GM18951 (cell line): ENCODE measurements at regions not wholly inside any gene's neighbourhood (a gene's known extent, or its start where the extent isn't known, plus 50 kb on each side); places are given as distances from the start of the nearest gene placed in this dataset.
"Not testable (repeated sequence)": the region's sequence is repeated elsewhere in the genome, so short reads cannot be mapped to it uniquely, and the experiment has no call there.

Experiments
- POLR2A ChIP-seq: IDR thresholded peaks from 4 replicates; pipeline ENCODE4 v1.6.1; 2011; ENCODE audit warnings: mild to moderate bottlenecking; ENCODE audit not compliant: insufficient read length, insufficient read depth; ENCODE audit errors: extremely low read depth
- in situ Hi-C: fragments of 300-500 bp; cut with MboI; formaldehyde crosslinking; loops from one replicate; pipeline ENCODE4 v1.12.0; 2022; ENCODE audit warnings: low sequenced_read_pairs, mixed read lengths, inconsistent platforms; ENCODE audit not compliant: unreplicated experiment

DNA sequence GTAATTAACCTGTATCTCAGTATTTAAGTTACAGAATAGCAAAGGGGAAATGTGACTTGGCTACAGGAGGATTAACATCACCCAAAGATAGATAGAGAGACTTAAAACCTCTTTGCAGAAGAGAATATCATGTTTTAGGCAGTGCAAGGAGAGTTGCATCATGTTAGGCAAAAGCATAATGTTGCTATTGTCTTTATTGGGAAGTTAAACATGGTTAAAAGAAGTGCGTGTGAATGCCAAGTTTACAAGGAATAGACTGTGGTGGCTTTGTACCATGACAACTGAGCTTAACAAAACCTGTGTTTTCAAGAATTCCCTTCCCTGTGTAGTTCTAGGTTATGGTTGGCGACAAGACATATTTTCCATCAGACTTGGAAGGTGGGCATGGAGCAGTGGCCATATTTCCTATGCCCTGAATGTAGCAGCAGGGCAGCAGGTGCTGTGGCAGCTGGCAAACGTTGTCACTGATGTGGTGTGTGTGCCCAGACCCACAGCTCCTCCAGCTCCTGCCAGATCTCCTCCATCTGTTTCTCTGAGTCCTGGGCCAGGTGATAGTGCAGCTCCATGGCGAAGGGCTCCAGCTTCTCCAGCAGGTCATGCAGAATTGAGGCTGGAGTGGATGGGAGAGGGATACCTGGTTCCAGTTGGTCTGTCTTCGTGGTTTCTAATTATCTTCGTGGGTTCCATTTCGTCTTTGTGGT, 163.3 kb downstream of the QRSL1 start:
- TF ChIP-seq POLR2A = no peak
- in situ Hi-C loops = no loop called here

DNA sequence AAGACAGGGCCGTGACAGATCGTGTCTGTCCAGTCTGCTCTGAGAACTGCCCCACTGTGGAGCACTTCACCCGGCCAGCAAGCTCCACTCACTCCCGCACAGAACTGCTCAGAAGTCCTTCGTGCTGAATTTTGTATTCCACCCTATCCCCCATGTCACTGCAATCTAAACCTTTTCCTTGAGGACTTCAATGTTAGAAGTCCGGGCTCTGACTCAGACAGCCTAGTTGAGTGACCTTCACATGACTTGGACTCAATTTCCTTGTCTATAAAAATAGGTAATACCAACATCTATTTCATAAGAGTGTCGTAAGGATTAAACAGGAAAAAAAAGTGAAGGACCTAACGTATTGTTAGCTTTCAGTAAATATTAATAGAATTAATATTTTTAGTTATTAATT, 161.6 kb downstream of the QRSL1 start:
- TF ChIP-seq POLR2A = no peak
- in situ Hi-C loops = no loop called here

DNA sequence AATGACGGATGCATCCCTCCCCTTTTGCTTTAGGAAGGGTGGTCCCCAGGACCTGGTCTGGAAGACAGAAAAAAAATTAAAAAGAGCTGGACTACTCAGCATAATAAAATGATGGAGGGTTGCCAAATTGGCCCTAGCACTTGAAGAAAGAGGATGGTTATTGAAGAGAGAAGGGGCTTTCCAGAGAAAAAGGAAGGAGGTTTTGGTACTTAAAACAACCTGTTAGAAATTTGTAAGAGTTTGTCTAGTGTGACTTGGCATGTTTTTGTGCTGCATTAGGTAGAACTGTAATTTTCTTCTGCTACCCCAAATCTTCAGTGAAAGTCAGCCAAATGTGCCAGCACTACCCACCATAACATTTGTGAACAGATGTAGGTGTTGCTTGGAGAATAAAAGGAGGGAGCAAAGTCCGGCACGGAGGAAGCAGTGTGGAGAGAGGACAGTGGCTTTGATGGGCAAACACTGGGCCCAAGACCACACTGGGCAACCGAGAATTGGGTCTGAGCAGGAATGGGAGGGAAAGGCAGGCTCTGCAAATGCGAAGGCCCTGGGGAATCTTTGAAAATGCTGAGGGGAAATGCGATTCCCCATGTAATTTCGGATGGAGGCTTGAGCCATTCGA, 160.9 kb downstream of the QRSL1 start:
- TF ChIP-seq POLR2A = no peak
- in situ Hi-C loops = no loop called here

DNA sequence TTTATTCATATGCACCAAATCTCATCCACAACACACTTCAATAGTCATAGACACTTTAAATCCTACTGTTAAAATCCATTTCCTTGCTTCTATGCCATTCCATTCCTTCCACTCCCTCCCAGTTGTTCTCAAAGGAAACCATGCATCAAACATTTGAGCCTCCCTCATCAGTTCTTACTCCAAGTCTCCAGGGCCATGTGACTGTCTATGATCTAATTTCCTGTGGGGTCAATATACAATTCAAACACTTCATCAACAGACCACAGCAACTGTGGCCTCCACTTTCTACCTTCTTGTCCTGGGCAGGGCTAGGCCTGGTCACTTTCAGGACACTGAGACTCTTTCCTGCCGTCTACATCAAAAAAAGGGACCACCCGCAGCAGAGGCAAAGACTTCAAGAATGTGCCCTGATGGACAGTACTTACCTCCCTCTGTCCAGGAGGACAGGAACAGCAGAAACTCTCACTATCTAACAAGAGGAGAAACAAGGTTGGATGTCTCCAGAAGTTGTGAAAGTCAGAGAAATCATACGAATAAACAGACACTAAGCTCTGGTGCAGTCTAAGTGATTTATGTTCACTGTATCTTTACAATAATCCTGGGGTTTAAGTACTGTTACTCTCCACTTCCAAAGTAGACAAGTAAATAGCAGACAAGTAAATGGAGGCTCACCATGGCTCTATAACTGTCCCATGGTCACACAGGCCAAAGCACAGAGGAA, 160.2 kb downstream of the QRSL1 start:
- in situ Hi-C loops = no loop called here
- TF ChIP-seq POLR2A = no peak

DNA sequence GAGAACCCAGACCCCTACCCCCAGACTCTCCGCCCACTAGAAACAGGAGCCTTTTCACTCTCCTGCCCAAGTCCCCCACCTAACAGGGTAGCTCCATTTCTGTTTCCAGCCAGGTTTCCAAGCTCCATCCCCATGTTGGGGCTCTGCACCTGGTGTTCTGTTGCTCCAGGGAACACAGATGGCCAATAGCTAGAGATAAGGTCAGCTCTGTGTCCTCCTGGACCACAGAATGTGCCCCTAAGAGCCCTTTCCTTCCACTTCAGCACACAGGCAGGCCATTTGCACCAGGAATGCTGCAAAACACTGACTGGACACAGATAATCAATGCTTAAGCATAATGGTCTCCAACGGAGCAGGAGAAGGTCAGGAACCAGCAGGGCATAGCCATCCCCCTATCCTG, 159.4 kb downstream of the QRSL1 start:
- in situ Hi-C loops = no loop called here
- TF ChIP-seq POLR2A = no peak

DNA sequence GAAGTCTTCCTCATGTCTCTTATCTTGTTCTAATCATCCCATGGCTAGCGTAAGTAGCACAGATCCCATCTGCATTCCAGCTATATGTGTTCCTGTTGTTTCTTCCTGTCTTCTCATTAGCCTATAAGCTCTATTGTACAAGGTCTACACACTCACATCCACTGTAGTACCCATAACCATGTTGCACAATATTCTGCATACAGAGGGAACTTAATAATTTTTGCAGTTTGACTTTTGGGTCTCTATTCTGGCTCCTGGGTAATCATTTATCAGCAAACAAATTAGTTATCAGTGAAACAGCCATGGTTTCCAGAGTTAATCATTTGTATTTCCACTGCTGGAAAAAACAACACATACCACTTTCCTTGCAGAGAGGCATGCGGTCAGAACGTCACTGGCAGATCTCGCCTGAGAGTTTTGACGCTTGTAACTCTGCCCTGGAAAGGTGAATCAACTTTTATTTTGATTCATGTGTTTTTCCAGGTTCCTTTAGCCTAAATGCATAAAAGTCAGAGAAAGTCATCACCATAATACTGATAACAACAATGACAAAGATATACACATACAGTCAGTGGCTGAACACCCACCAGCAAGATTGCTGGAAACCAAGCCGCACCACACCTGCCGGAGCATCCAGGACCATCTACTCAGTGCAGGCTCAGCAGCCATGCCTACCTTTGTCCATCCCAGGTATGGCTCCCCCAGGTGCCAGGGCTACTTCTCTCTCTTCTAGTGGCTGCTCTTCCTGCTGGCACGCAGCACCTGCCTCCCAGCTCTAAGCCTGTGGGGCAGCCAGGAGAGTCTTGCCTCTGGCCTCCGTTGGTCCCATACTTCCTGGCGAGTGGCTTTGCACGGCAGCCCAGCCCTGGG, 158.2 kb downstream of the QRSL1 start:
- TF ChIP-seq POLR2A = no peak
- in situ Hi-C loops = no loop called here

DNA sequence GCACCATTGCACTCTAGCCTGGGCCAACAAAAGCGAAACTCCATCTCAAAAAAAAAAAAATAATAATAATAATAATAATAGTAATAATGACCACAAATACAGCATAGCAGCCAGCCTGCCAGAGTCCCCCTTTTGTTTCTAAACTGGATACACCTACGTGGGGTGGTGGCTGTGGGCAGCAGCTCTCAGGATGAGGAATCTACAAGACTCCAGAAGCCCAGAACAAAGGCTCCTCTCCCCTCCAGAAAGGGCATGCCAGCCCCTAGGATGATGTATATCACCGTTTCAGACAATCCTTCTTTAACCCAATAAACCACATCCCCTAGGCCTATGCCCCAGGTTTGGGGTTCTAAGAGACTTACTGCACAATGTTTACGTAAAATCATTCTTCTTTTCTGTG, 155.9 kb downstream of the QRSL1 start:
- no peak for TF ChIP-seq POLR2A
- in situ Hi-C loops = no loop called here

DNA sequence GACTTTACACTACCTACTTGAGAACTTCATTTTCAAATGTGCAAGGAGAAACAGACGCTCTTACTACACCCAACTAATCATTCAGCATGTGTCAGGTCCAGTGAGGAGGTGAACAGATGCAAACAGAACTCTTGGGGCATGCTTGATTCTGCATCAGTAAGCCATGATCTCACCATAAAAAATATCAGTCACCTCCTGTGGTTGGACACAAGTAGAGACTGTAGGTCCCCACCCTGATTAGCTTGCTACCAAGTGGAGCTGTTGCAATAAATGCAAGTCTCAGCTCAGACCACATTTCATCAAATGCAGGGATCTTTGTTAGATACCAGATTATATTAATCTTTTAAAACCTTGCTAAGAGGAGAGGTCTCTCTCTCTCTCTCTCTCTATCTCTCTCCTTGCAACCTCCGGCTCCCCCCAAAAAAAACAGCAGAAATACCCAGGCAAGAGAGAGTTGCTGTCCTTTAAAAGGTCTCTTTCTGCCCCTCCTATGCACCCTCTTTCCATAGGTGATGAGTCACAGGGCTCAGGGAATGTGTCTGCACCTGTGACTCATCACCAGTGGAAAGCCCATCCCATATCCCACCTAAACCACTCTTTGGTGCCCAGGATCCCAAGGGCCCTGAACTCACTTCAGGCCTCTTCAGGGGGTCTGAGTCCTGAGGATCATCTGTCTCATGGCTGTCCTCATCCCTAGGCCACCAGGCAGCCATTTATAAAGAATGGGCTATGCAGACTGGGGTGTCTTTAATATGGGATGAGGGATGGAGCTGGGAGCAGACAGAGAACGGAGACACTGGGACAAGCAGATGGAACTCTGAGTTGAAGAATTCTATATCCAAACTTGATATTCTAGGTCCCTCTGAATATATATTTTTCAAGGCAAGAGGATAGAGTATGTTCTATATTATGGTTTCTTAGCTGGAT, 154.5 kb downstream of the QRSL1 start:
- no peak for TF ChIP-seq POLR2A
- in situ Hi-C loops = no loop called here

DNA sequence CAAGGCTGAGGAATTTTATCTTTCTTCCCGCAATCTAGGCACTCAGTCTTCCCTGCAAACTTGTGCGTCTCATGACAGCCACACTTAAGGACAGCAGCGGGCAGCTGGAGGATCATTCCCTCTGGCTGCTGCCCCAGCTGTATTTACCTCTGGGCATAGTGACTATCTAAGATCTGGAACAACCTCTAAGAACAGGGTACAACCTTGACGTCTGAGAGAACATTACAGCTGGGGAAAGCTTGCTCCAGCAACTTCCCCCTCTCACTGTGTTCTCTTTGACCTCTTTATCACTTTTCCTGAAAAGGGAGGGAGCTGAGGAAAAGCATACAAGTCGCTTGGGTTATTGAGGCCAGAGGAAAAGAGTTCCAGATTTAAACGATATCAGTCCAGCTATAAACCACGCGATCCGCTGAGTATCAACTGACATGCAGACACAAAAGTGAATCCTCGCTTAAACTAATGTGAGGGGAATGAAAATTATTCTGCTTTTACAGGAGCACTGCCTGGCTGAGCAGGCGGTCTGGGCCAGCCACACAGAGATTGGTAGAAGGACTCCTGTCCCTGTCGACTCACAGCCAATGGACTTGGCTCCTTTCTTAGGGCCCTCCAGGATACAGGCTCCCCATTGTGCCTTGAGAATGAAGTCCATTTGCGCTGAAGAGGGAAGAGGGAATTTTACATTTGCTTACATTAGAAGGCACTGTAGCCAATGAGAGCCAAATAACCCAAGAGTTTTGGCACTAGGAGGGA, 153.3 kb downstream of the QRSL1 start:
- in situ Hi-C loops = no loop called here
- no peak for TF ChIP-seq POLR2A

DNA sequence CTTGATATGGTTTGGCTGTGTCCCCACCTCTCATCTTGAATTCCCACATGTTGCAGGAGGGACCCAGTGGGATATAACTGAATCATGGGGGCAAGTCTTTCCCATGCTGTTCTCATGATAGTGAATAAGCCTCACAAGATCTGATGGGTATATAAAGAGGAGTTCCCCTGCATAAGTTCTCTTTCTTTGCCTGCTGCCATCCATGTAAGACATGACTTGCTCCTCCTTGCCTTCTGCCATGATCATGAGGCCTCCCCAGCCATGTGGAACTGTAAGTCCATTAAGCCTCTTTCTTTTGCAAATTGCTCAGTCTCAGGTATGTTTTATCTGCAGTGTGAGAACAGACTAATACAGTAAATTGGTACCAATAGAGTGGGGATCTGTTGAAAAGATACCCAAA, 150.2 kb downstream of the QRSL1 start:
- in situ Hi-C loops = not testable (repeated sequence)

DNA sequence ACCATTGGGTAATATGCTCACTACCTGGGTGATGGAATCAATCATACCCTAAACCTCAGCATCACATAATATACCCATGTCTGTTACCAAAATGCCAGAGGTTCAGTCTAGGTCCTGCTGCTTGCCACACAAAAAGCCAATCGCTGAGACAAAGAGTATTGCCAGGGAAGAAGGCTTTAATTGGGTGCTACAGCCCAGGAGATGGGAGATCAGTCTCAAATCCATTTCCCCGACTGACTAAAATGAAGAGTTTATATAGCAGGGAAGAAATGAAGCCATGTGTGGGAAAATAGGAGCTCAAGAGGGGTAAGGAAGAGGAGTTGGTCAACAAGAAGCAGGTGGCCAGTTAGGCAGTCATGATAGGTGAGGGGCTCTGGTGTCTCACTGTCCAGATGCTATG, 149.6 kb downstream of the QRSL1 start:
- no peak for TF ChIP-seq POLR2A
- in situ Hi-C loops = no loop called here
